22Rv1 (cell line): ENCODE measurements at regions not wholly inside any gene's neighbourhood (a gene's known extent, or its start where the extent isn't known, plus 50 kb on each side); places are given as distances from the start of the nearest gene placed in this dataset.

Experiments used
- ZFX ChIP-seq: fragments of 450-650 bp; IDR thresholded peaks from 2 replicates; pipeline ENCODE4 v1.6.1; 2017; ENCODE audit warnings: antibody characterized with exemption, borderline replicate concordance
- TF ChIP-seq, protein P1 (sequence below): fragments of 450-650 bp; IDR thresholded peaks from 2 replicates; pipeline ENCODE4 v1.5.1; 2017; ENCODE audit warnings: mild to moderate bottlenecking

DNA sequence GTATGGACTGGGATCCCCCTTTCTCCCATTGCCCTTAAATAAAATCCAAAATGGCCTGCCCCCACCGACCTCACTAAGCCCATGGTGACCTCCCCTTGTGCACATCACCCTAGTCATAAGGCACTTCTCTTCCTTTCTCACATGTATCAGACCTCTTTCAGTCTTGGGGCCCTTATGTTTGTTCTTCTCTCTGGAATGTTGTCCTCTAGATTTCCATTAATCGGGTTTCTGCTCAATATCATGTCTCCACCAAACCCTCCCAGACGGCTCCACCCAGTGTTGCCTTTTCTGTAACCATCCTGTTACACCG, 196.3 kb downstream of the ERCC6L2 start:
- TF ChIP-seq, protein P1, sequence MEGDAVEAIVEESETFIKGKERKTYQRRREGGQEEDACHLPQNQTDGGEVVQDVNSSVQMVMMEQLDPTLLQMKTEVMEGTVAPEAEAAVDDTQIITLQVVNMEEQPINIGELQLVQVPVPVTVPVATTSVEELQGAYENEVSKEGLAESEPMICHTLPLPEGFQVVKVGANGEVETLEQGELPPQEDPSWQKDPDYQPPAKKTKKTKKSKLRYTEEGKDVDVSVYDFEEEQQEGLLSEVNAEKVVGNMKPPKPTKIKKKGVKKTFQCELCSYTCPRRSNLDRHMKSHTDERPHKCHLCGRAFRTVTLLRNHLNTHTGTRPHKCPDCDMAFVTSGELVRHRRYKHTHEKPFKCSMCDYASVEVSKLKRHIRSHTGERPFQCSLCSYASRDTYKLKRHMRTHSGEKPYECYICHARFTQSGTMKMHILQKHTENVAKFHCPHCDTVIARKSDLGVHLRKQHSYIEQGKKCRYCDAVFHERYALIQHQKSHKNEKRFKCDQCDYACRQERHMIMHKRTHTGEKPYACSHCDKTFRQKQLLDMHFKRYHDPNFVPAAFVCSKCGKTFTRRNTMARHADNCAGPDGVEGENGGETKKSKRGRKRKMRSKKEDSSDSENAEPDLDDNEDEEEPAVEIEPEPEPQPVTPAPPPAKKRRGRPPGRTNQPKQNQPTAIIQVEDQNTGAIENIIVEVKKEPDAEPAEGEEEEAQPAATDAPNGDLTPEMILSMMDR, result peak; percentile 23; the same call in 1 of the 2 replicates
- TF ChIP-seq ZFX, result no peak
